ENCODE measurements at regions not wholly inside any gene's neighbourhood (a gene's known extent, or its start where the extent isn't known, plus 50 kb on each side); places are given as distances from the start of the nearest gene placed in this dataset.

DNA sequence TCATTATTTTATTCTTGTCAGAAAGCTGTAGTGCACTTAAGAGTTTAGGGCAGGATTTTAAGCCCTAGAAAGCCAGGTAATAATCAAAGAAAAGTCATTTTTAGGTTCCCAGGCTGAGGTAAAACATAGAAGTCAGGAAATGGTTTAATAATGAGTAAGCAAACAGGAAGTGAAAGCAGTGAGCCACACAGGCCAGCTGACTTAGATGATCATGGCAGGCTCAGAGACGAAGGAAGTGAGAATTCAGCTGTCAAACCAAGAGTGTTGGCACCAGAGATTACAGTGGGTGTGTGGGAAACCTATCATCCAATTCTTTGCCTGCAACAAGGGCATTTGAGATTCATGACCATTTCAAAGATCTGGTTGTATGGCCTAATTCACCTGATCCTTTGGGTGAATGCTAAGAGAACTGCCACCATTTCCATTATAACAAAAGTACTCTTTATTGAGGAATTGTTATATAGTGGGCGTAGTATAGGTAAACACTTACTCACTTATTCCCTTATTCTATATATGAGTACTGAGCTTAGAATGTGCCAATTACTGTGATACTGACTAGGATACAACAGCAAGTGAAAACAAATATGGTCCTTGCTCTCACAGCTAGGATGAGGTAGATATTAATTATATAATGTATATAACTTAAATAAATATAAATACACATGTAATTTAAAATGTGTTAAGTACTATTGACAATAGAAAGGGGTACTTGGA, 103.7 kb upstream of the EDNRB start:
- Mint-ChIP-seq H3K4me3 (ENCODE audit: unreplicated experiment) (no peak overlapping the region), H3K36me3 (ENCODE audit: insufficient read depth, unreplicated experiment) (no peaks in the 10 kb centered on the region), H3K27ac (ENCODE audit: low read depth, unreplicated experiment) (peak overlapping the region; percentile 73), H3K27me3 (ENCODE audit: insufficient read depth, unreplicated experiment) (no peaks in the 10 kb centered on the region), H3K4me1 (ENCODE audit: insufficient read depth, unreplicated experiment) (peaks cover 6% of the 10 kb centered on the region), H3K9me3 (ENCODE audit: unreplicated experiment) (peaks cover 7% of the 10 kb centered on the region)
- intact Hi-C loops (cut with micrococcal nuclease), result no loop called here
- no TSS peak for BruUV-seq (replicated peaks)
- ChIA-PET POLR2A (no interaction called here), CTCF (interaction anchor here (0.6 to 1.3 kb wide), 4 partner anchors 38 to 558 kb away, joined by 3 to 4 read pairs (median 4); no protein-coding TSS in a partner anchor)
- DNase-seq (ENCODE audit: unreplicated experiment), result peak; percentile 41
- TF ChIP-seq, protein P1, sequence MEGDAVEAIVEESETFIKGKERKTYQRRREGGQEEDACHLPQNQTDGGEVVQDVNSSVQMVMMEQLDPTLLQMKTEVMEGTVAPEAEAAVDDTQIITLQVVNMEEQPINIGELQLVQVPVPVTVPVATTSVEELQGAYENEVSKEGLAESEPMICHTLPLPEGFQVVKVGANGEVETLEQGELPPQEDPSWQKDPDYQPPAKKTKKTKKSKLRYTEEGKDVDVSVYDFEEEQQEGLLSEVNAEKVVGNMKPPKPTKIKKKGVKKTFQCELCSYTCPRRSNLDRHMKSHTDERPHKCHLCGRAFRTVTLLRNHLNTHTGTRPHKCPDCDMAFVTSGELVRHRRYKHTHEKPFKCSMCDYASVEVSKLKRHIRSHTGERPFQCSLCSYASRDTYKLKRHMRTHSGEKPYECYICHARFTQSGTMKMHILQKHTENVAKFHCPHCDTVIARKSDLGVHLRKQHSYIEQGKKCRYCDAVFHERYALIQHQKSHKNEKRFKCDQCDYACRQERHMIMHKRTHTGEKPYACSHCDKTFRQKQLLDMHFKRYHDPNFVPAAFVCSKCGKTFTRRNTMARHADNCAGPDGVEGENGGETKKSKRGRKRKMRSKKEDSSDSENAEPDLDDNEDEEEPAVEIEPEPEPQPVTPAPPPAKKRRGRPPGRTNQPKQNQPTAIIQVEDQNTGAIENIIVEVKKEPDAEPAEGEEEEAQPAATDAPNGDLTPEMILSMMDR (IDR thresholded peaks at IDR 0.05; ENCODE audit: unreplicated experiment), result no peak

DNA sequence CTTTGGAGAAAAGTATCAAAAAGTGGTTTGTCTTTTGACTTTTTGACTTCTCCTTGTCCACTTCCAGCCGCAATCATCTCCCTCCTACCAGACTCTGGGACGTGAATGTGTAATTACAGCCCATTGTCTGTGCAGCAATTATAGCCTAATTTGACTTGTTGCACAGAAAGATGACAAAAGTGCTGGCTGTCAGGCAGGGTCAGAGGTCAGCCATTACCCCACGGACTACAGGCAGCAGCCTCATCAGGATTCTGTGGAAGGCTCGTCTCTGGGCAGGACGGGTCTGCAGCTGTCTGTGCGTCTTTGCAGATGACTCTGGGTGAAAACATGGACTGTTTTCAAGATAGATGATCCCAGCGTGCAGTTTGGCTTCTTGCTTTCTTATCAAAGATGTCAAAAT, 102.2 kb upstream of the EDNRB start:
- TF ChIP-seq, protein P1 (IDR thresholded peaks at IDR 0.05; ENCODE audit: unreplicated experiment), result no peak
- CTCF ChIA-PET, result no interaction called here
- BruUV-seq (replicated peaks), result no TSS peak
- peaks cover 6% of the 10 kb centered on the region for H3K4me1 Mint-ChIP-seq (ENCODE audit: insufficient read depth, unreplicated experiment)
- H3K27ac Mint-ChIP-seq (ENCODE audit: low read depth, unreplicated experiment), result no peak overlapping the region
- no peak overlapping the region for H3K4me3 Mint-ChIP-seq (ENCODE audit: unreplicated experiment)
- H3K9me3 Mint-ChIP-seq (ENCODE audit: unreplicated experiment), result peaks cover 14% of the 10 kb centered on the region
- POLR2A ChIA-PET, result no interaction called here
- DNase-seq (ENCODE audit: unreplicated experiment), result no peak
- intact Hi-C loops (cut with micrococcal nuclease), result no loop called here
- H3K36me3 Mint-ChIP-seq (ENCODE audit: insufficient read depth, unreplicated experiment), result no peaks in the 10 kb centered on the region
- no peaks in the 10 kb centered on the region for H3K27me3 Mint-ChIP-seq (ENCODE audit: insufficient read depth, unreplicated experiment)

DNA sequence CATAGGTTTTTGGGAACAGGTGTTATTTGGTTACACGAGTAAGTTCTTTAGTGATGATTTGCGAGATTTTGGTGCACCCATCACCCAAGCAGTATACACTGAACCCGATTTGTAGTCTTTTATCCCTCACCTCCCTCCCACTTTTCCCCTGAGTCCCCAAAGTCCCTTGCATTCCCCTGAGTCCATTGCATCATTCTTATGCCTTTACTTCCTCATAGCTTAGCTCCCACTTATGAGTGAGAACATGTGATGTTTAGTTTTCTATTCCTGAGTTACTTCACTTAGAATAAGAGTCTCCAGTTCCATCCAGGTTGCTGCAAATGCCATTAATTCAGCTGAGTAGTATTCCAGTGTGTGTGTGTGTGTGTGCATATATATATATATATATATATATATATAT, 97.2 kb upstream of the EDNRB start:
- no peak overlapping the region for H3K27ac Mint-ChIP-seq (ENCODE audit: low read depth, unreplicated experiment)
- intact Hi-C loops (cut with micrococcal nuclease), result no loop called here
- CTCF ChIA-PET, result no interaction called here
- TF ChIP-seq, protein P1 (IDR thresholded peaks at IDR 0.05; ENCODE audit: unreplicated experiment), result no peak
- no peaks in the 10 kb centered on the region for H3K4me1 Mint-ChIP-seq (ENCODE audit: insufficient read depth, unreplicated experiment)
- H3K4me3 Mint-ChIP-seq (ENCODE audit: unreplicated experiment), result no peak overlapping the region
- no TSS peak for BruUV-seq (replicated peaks)
- no peak for DNase-seq (ENCODE audit: unreplicated experiment)
- no peaks in the 10 kb centered on the region for H3K27me3 Mint-ChIP-seq (ENCODE audit: insufficient read depth, unreplicated experiment)
- H3K36me3 Mint-ChIP-seq (ENCODE audit: insufficient read depth, unreplicated experiment), result no peaks in the 10 kb centered on the region
- POLR2A ChIA-PET, result no interaction called here
- H3K9me3 Mint-ChIP-seq (ENCODE audit: unreplicated experiment), result peaks cover 7% of the 10 kb centered on the region

DNA sequence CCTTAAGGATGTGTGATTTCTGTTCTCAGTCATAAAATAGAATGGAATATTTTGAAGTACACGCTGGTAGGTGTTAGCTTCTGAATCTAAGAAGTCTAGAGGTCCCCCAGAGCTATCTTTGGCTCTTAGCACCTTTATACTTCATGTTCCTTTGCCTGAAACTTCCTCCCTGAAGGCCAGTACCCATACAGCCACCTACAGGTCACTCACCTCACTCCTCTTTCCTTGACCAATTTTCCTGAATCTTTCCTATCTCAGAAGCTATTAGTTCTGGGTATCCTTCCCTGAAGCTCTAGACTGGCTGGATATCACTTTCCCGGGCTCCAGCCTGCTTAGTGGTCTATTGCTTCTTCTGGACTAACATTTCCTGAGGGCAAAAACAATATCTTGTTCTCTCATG, 93.4 kb upstream of the EDNRB start:
- no peak overlapping the region for H3K4me3 Mint-ChIP-seq (ENCODE audit: unreplicated experiment)
- ChIA-PET CTCF (no interaction called here), POLR2A (interaction anchor here (0.6 kb wide), 1 partner anchor 612 kb away, joined by 3 read pairs; no protein-coding TSS in a partner anchor)
- H3K9me3 Mint-ChIP-seq (ENCODE audit: unreplicated experiment), result peaks cover 7% of the 10 kb centered on the region
- H3K27me3 Mint-ChIP-seq (ENCODE audit: insufficient read depth, unreplicated experiment), result no peaks in the 10 kb centered on the region
- no peaks in the 10 kb centered on the region for H3K4me1 Mint-ChIP-seq (ENCODE audit: insufficient read depth, unreplicated experiment)
- DNase-seq (ENCODE audit: unreplicated experiment), result no peak
- TF ChIP-seq, protein P1 (IDR thresholded peaks at IDR 0.05; ENCODE audit: unreplicated experiment), result no peak
- no TSS peak for BruUV-seq (replicated peaks)
- H3K27ac Mint-ChIP-seq (ENCODE audit: low read depth, unreplicated experiment), result no peak overlapping the region
- H3K36me3 Mint-ChIP-seq (ENCODE audit: insufficient read depth, unreplicated experiment), result no peaks in the 10 kb centered on the region
- intact Hi-C loops (cut with micrococcal nuclease), result no loop called here
